CD4-positive, alpha-beta T cell treated with Interferon alpha-2 for 1 hour (primary cell): ENCODE measurements at regions not wholly inside any gene's neighbourhood (a gene's known extent, or its start where the extent isn't known, plus 50 kb on each side); places are given as distances from the start of the nearest gene placed in this dataset.

ENCODE experiments used
- DNase-seq, 2 donors: peaks; one replicate each; pipeline ENCODE4 v3.0.0-alpha.2; 2020 to 2022

- DNase-seq, result no peak
These were observed 96.2 kb downstream of the EMX2 start for GRCh38 chr10:117638664-117639200.

GRCh38 chr10:117640406-117640805 lies 97.9 kb downstream of the EMX2 start:
- DNase-seq, result no peak

GRCh38 chr10:117646718-117647117 lies 104.2 kb downstream of the EMX2 start:
- DNase-seq, result no peak

GRCh38 chr10:117647306-117647705 lies 104.8 kb downstream of the EMX2 start:
- DNase-seq, result no peak

- DNase-seq, result no peak
These were observed 108.6 kb downstream of the EMX2 start for GRCh38 chr10:117651121-117651520.

GRCh38 chr10:117652228-117653169 lies 110.0 kb downstream of the EMX2 start:
- DNase-seq, result no peak

GRCh38 chr10:117653170-117653515 lies 110.6 kb downstream of the EMX2 start:
- peak in 1 of 2 donors; percentile 22 for DNase-seq

GRCh38 chr10:117654105-117654504 lies 111.6 kb downstream of the EMX2 start:
- no peak for DNase-seq

GRCh38 chr10:117656385-117657367 lies 114.1 kb downstream of the EMX2 start:
- DNase-seq, result peak in 1 of 2 donors; percentile 5

GRCh38 chr10:117661316-117661715 lies 118.8 kb downstream of the EMX2 start:
- DNase-seq, result no peak

- no peak for DNase-seq
These were observed 119.6 kb downstream of the EMX2 start for GRCh38 chr10:117662126-117662525.

- DNase-seq, result no peak
These were observed 120.4 kb downstream of the EMX2 start for GRCh38 chr10:117662751-117663540.

- DNase-seq, result no peak
These were observed 121.2 kb downstream of the EMX2 start for GRCh38 chr10:117663750-117664149.

- DNase-seq, result no peak
These were observed 121.7 kb downstream of the EMX2 start for GRCh38 chr10:117664288-117664687.

- no peak for DNase-seq
These were observed 123.6 kb downstream of the EMX2 start for GRCh38 chr10:117666166-117666565.

- DNase-seq, result no peak
These were observed 124.4 kb downstream of the EMX2 start for GRCh38 chr10:117666965-117667364.

- DNase-seq, result no peak
These were observed 125.3 kb downstream of the EMX2 start for GRCh38 chr10:117667831-117668230.

- DNase-seq, result no peak
These were observed 125.9 kb downstream of the EMX2 start for GRCh38 chr10:117668327-117669008.

- no peak for DNase-seq
These were observed 126.6 kb downstream of the EMX2 start for GRCh38 chr10:117669122-117669521.

GRCh38 chr10:117670116-117670904 lies 127.8 kb downstream of the EMX2 start:
- DNase-seq, result no peak
